ENCODE measurements at regions not wholly inside any gene's neighbourhood (a gene's known extent, or its start where the extent isn't known, plus 50 kb on each side); places are given as distances from the start of the nearest gene placed in this dataset.
"Not testable (repeated sequence)": the region's sequence is repeated elsewhere in the genome, so short reads cannot be mapped to it uniquely, and the experiment has no call there.

DNA sequence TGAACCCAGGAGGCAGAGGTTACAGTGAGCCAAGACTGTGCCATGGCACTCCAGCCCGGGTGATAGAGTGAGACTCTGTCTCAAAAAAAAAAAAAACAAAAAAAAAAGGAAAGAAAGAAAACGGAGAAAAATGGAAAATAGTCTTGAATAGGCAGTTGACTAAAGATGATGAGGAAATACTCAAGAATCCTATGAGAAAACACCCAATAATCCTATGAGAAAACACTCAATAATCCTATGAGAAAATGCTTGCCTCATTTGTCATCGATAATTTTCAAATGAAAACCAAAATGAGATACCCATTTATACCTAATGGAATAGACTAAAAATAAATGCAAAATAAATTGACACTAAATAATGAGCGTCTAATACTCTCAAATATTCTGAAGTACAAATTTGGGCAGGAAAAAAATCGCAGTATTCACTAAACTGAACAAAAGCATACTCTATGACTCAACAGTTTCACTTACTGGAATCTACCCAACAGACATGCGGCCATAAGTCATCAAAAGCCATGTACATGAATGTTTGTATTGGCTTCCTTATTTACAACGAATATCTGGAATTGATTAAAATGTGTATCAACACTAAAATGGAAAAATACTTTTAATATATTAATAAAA lies 733.9 kb upstream of the CHRM3 start:
- no peak for DNase-seq (ENCODE audit: low spot score)

DNA sequence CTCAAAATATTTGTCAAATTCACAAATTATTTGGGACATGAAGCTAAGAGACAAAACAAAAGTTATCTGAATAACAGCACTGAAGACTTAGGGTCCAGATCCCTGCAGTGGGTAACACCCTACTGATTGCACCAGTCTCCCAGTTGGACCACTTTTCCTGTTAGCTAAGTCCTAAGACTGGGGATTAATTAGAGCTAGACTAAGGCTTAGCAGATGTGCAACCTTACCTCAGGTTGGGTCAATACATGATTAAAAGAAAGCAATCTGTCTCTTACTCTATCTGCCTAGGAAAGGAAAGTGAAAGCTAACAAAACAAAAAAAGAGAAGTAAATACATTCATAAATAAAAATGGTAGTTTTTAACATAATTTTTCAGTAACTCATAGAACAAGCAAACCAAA lies 737.2 kb upstream of the CHRM3 start:
- no peak for DNase-seq (ENCODE audit: low spot score)

- DNase-seq (ENCODE audit: low spot score), result no peak
Measured at GRCh38 chr1:238648751-238649150, 737.6 kb upstream of the CHRM3 start.

DNA sequence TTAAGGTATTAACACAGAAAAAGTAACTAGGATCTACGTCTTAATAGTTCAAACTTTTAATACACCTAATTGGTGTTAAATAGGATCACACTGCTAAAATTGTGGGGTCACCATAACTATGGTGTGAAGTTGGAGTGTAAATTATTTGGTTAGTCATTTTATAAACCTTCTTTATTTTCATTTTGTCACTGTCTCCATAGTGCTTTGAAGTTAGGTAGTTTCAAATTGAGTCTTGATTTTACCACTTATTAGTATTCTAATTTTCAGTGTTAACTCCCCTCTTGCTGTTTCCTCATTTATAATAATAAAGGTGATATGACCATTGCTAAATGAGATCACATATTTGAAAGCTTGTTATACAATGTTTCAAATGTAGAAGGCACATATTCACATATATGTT lies 738.1 kb upstream of the CHRM3 start:
- DNase-seq (ENCODE audit: low spot score), result no peak

- DNase-seq (ENCODE audit: low spot score), result no peak
Measured at GRCh38 chr1:238647877-238648276, 738.5 kb upstream of the CHRM3 start.

DNA sequence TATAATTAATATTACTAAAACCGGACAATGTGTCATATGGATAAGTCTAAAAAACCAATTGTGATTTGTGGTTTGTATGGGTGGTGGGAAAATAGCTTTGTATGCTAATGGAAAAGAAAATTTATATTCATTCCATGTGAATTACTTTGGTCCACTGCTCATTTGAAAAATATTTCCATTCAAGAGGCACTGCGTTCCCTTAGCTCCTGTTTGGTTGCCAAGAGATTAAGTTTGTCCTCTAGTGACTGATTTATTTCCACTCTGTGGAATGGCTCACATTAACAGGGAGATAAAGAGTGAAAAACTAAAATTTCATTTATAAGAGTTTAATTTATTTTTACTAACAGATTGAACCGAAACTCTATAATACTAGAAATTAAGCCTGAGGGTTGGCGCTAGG lies 744.1 kb upstream of the CHRM3 start:
- no peak for DNase-seq (ENCODE audit: low spot score)

DNA sequence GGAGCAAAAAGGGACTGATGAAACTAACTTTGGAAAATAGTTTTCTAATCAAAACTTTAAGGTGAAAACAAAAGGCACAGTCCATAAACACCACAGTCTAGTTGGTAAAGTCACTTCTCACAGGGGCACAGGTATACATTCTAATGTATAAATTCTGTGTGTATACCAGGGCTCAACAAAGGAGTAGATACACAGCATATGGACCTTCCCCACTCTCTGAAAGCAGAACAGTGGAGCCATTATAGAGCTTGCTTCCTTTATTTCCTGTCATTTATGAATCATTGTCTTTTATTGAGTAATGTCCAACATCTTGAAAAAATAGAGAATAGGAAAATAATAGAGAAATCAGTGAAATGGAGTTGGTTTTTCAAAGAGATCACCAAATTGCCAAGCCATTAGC lies 746.5 kb upstream of the CHRM3 start:
- DNase-seq (ENCODE audit: low spot score), result no peak

DNA sequence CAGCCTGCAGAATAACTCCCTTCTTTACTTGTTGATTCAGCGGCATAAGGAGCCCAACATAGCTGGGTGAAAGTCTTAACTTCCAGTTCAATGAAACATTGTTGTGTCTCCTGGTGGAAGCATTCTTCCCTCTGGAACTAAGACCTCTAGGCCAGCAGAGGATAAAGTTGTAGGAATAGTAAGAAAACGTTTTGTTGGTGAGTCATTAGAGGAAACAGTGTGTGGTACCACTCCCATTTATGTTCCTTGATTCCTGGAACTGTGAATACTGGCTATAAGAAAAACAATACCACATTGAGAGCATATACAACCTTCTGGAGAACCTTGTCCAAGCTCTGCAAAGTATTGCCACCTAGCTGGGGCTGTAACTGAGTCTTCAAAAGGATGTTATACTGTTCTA lies 737.4 kb upstream of the ZP4 start:
- DNase-seq (ENCODE audit: low spot score), result no peak

GRCh38 chr1:238624776-238625175 lies 734.1 kb upstream of the ZP4 start:
- no peak for DNase-seq (ENCODE audit: low spot score)

- DNase-seq (ENCODE audit: low spot score), result no peak
Measured at GRCh38 chr1:238621405-238621804, 730.7 kb upstream of the ZP4 start.

DNA sequence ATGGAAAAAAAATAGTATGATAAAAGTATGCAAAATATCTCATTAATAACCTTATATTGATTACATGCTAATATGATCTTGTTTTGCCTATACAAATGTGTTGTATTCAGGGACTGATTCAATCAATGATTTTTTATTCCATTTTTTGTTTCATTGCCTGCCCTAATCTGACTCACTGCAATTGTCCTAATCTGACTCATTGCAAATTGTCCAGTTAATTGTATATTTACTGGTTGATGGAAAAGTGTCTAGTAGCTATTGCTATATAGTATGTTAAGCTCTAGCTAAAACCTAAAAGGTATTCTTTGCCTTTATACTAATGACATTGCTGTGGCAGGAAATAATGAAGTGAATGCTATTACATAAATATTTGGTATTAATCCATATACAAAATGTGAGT lies 728.9 kb upstream of the ZP4 start:
- no peak for DNase-seq (ENCODE audit: low spot score)

DNA sequence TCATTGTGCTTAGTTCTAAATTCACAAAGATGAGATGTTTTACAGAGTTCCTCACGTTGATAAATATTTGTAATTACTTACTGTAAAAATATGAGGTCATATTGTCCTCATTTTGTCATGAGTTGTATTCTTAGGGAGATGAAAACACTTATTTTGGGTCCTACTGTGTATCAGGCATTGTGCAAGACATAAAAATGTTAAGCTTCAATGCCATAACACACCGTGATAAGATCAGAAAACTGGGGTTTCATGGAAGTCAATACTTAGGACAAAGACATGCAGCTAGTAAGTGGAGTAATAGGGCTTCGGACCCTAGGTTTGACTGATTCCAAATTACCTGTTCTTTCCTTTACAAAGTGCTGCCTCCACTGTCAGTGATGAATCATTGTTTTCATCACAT lies 720.7 kb upstream of the ZP4 start:
- no peak for DNase-seq (ENCODE audit: low spot score)

DNA sequence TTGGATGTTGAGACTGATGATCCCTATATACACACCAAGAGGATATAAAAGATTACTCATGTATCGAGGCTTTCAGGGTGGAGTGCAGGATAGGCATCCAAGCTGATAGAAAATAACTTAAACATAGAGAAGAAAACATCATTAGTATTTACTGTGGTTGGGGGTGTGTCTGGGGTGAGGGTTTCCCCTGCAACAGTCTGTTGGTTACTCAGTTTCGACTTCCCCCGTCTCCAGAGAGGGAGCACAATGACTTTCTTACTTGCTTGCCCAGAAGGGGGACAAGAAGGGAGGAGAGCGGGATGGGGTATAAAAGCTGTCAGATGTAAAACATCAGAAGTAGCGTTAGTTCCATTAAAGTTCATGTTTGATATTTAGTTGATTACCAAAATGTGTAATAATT lies 717.4 kb upstream of the ZP4 start:
- DNase-seq (ENCODE audit: low spot score), result no peak

DNA sequence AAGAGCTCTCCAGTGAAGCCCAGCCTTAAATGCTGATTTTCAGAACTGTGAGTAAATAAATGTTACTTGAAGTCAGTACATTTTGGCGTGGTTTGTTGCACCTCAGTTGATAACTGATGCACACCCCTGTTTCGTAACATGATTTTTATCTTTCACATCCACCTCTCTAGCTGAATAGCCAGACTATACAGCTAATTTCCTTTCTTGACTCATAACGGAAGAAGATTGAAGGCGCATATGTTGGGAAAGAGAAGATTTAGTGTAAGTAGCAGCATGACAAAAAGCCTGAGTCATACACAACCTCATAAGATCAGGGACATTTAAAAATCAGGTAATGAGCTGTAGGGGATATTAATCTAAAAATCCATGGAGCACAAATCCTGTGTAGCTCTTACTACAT lies 716.2 kb upstream of the ZP4 start:
- no peak for DNase-seq (ENCODE audit: low spot score)

DNA sequence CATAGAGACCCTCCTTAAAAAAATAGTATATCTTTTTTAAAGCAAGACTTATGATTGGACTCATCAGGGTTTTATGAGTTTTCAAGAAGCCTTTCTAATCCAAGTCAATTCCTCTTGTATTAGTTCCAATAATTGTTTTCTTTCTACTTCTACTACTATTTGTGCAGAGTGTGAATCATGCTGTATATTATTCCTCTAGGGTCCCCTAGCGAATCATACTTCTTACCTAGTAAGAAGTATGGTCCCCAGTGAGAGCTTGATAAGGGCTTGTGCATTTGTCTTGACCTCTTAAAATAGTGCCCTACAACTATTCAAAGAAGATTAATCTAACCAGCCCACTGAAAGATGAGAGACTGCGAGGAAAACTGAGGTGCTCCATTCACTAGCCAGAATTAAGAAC lies 715.7 kb upstream of the ZP4 start:
- no peak for DNase-seq (ENCODE audit: low spot score)

DNA sequence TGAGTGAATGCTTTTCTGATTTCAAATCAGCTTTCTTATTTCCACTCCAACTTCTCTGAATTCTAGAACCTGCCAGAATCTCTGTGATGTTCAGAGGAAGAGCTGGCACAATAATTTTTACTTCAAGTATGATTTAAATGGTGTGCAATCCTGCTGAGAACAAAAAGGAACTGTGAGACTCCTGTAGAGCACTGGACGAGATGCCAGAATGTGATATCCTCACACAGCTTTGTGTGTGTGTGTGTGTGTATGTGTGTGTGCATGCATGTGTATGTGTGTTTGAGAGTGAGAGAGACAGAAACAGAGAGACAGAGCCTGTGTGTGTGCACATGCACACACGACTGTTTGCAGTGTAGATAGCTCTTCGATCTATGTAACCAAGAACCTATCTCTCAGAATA lies 713.6 kb upstream of the ZP4 start:
- DNase-seq (ENCODE audit: low spot score), result no peak

- not testable (repeated sequence) for DNase-seq (ENCODE audit: low spot score)
Measured at GRCh38 chr1:238601604-238602003, 710.9 kb upstream of the ZP4 start.

- no peak for DNase-seq (ENCODE audit: low spot score)
Measured at GRCh38 chr1:238596703-238597102, 706.0 kb upstream of the ZP4 start.

- no peak for DNase-seq (ENCODE audit: low spot score)
Measured at GRCh38 chr1:238592621-238593020, 701.9 kb upstream of the ZP4 start.

GRCh38 chr1:238589843-238590435 lies 699.2 kb upstream of the ZP4 start:
- DNase-seq (ENCODE audit: low spot score), result no peak

DNA sequence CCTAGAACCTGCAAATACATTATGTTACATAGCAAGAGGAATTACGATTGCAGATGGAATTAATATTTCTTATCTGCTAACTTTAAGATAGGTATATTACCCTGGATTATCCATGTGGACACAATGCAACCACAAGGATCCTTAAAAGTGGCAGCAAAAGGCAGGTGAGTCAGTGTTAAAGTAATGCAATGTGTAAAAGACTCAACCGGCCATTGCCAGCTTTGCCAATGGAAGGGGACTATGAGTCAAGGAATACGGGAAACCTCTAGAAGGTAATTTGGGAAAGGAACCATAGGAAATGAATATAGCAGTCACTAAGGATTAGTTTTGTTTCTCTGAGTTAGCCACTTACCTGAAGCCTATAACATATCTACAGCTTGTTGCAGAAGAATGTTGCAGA lies 692.1 kb upstream of the ZP4 start:
- DNase-seq (ENCODE audit: low spot score), result no peak

GRCh38 chr1:238581332-238581731 lies 690.6 kb upstream of the ZP4 start:
- DNase-seq (ENCODE audit: low spot score), result no peak

- DNase-seq (ENCODE audit: low spot score), result no peak
Measured at GRCh38 chr1:238568735-238569134, 678.0 kb upstream of the ZP4 start.

- DNase-seq (ENCODE audit: low spot score), result no peak
Measured at GRCh38 chr1:238562341-238562740, 671.6 kb upstream of the ZP4 start.

Data from mucosa of gallbladder (tissue), 1 donor.